ENCODE measurements at regions not wholly inside any gene's neighbourhood (a gene's known extent, or its start where the extent isn't known, plus 50 kb on each side); places are given as distances from the start of the nearest gene placed in this dataset.

GRCh38 chr15:93759629-93760028 is 471.7 kb upstream of the MCTP2 start:
- H3K27me3 ChIP-seq (ENCODE audit: insufficient read depth, low read length) = no peaks in the 10 kb centered on the region
- no TSS peak for BruUV-seq (replicated peaks)
- DNase-seq (ENCODE audit: low read depth, low spot score) = no peak

More at GRCh38 chr15:93759629-93760028, 471.7 kb upstream of the MCTP2 start:
- Histone ChIP-seq H4K20me1 (ENCODE audit: insufficient read depth) (no peaks in the 10 kb centered on the region), H3K79me2 (ENCODE audit: insufficient read depth, low read length) (no peaks in the 10 kb centered on the region), H3K9me2 (ENCODE audit: insufficient read depth) (no peaks in the 10 kb centered on the region), H3K4me1 (ENCODE audit: control insufficient read depth in 1 of 2, insufficient read depth in 2 of 2, low read length in 2 of 2) (no peaks in the 10 kb centered on the region), H2AFZ (ENCODE audit: low read depth, low read length, poor library complexity, severe bottlenecking) (no peak overlapping the region), H3K9ac (ENCODE audit: low read length) (no peak overlapping the region), H3K4me2 (ENCODE audit: low read length) (no peak overlapping the region), H3K4me3 (replicated peaks in 1 of 2; ENCODE audit: low read depth in 1 of 2, low read length in 2 of 2) (no peak overlapping the region), H3K27ac (ENCODE audit: low read depth, low read length) (no peak overlapping the region), H3K36me3 (ENCODE audit: control insufficient read depth in 1 of 2, insufficient read depth in 2 of 2, low read length in 2 of 2) (no peaks in the 10 kb centered on the region), H3K9me3 (ENCODE audit: control insufficient read depth in 1 of 2, insufficient read depth in 1 of 2, low read depth in 1 of 2, low read length in 2 of 2) (peaks cover 0 to 4% of the 10 kb centered on the region in 2 experiments; a peak in 2 of 4 replicates)
- TF ChIP-seq ATF3 (IDR thresholded peaks at IDR 0.05) (no peak), EGR1 (IDR thresholded peaks at IDR 0.05; ENCODE audit: low read depth) (no peak), MAX (IDR thresholded peaks at IDR 0.05) (no peak), CBX3 (IDR thresholded peaks at IDR 0.05; ENCODE audit: low read depth) (no peak), EZH2phosphoT487 (IDR thresholded peaks at IDR 0.05; ENCODE audit: borderline replicate concordance) (no peak), EZH2 (IDR thresholded peaks at IDR 0.05) (no peak), CEBPB (IDR thresholded peaks at IDR 0.05; ENCODE audit: low read depth) (no peak), SIN3A (IDR thresholded peaks at IDR 0.05; ENCODE audit: low read depth) (no peak), ELF1 (IDR thresholded peaks at IDR 0.05; ENCODE audit: borderline replicate concordance, low read depth) (no peak), POLR2A (IDR thresholded peaks at IDR 0.05; ENCODE audit: borderline replicate concordance, extremely low read depth, insufficient read depth, insufficient read length) (no peak), CTCF (IDR thresholded peaks at IDR 0.05 in 2 of 3, conservative IDR thresholded peaks at IDR 0.05 in 1 of 3; ENCODE audit: borderline replicate concordance in 1 of 3, insufficient read depth in 1 of 3, low read depth in 2 of 3, low read length in 2 of 3) (no peak), FOSL1 (IDR thresholded peaks at IDR 0.05; ENCODE audit: low read depth) (no peak), ZNF274 (IDR thresholded peaks at IDR 0.05; ENCODE audit: low read depth, low read length) (no peak), RAD21 (IDR thresholded peaks at IDR 0.05; ENCODE audit: low read depth) (no peak), SRF (IDR thresholded peaks at IDR 0.05; ENCODE audit: low read depth) (no peak), POLR2AphosphoS5 (IDR thresholded peaks at IDR 0.05; ENCODE audit: low read depth, low read length) (no peak), SP1 (IDR thresholded peaks at IDR 0.05; ENCODE audit: low read depth) (no peak), JUND (IDR thresholded peaks at IDR 0.05) (no peak), YY1 (IDR thresholded peaks at IDR 0.05; ENCODE audit: extremely low read depth, insufficient replicate concordance, low read depth, low read length) (no peak), REST (IDR thresholded peaks at IDR 0.05; ENCODE audit: low read depth) (no peak)
- intact Hi-C loops (cut with micrococcal nuclease) = no loop called here
- RAD21 ChIA-PET (ENCODE audit: low non-redundant PET in 1 of 2, low total read pairs in 2 of 2, uncharacterized antibody in 2 of 2, unreplicated experiment in 2 of 2) = no interaction called here
- no peak for ATAC-seq
- CTCF ChIA-PET = no interaction called here
- POLR2A ChIA-PET = no interaction called here
